GM03348 (cell line): ENCODE measurements at regions not wholly inside any gene's neighbourhood (a gene's known extent, or its start where the extent isn't known, plus 50 kb on each side); places are given as distances from the start of the nearest gene placed in this dataset.

Experiments
- DNase-seq: peaks from one replicate; pipeline ENCODE4 v3.0.0; 2012; ENCODE audit warnings: low spot score

- DNase-seq = no peak
Measured at GRCh38 chr10:131445623-131446022, 134.1 kb upstream of the TCERG1L start.

GRCh38 chr10:131446171-131446570, 134.7 kb upstream of the TCERG1L start:
- DNase-seq = no peak

- no peak for DNase-seq
Measured at GRCh38 chr10:131448171-131448570, 136.7 kb upstream of the TCERG1L start.

- DNase-seq = no peak
Measured at GRCh38 chr10:131448883-131449282, 137.4 kb upstream of the TCERG1L start.

- no peak for DNase-seq
Measured at GRCh38 chr10:131450216-131450765, 138.8 kb upstream of the TCERG1L start.

- no peak for DNase-seq
Measured at GRCh38 chr10:131451407-131452015, 140.0 kb upstream of the TCERG1L start.

- DNase-seq = no peak
Measured at GRCh38 chr10:131452926-131453720, 141.6 kb upstream of the TCERG1L start.

GRCh38 chr10:131453721-131454634, 142.5 kb upstream of the TCERG1L start:
- DNase-seq = no peak

GRCh38 chr10:131456411-131456810, 144.9 kb upstream of the TCERG1L start:
- DNase-seq = no peak

GRCh38 chr10:131461093-131461492, 149.6 kb upstream of the TCERG1L start:
- no peak for DNase-seq

- DNase-seq = no peak
Measured at GRCh38 chr10:131464789-131465188, 153.3 kb upstream of the TCERG1L start.

- no peak for DNase-seq
Measured at GRCh38 chr10:131469551-131469950, 158.0 kb upstream of the TCERG1L start.

GRCh38 chr10:131473645-131474044, 162.1 kb upstream of the TCERG1L start:
- no peak for DNase-seq

- DNase-seq = no peak
Measured at GRCh38 chr10:131474416-131474815, 162.9 kb upstream of the TCERG1L start.

- DNase-seq = no peak
Measured at GRCh38 chr10:131475043-131475442, 163.5 kb upstream of the TCERG1L start.

- no peak for DNase-seq
Measured at GRCh38 chr10:131475803-131476202, 164.3 kb upstream of the TCERG1L start.

GRCh38 chr10:131477457-131478121, 166.1 kb upstream of the TCERG1L start:
- no peak for DNase-seq

GRCh38 chr10:131478377-131478989, 167.0 kb upstream of the TCERG1L start:
- DNase-seq = no peak

GRCh38 chr10:131480066-131480465, 168.5 kb upstream of the TCERG1L start:
- no peak for DNase-seq

GRCh38 chr10:131480861-131481260, 169.3 kb upstream of the TCERG1L start:
- no peak for DNase-seq

- DNase-seq = no peak
Measured at GRCh38 chr10:131485732-131486131, 174.2 kb upstream of the TCERG1L start.
